Central memory CD4-positive, alpha-beta T cell (primary cell): ENCODE measurements at regions not wholly inside any gene's neighbourhood (a gene's known extent, or its start where the extent isn't known, plus 50 kb on each side); places are given as distances from the start of the nearest gene placed in this dataset.
A peak's percentile ranks its signal among the peaks of the same experiment; 100 is the strongest.
"Not testable (repeated sequence)": the region's sequence is repeated elsewhere in the genome, so short reads cannot be mapped to it uniquely, and the experiment has no call there.

Experiments
- DNase-seq: peaks from one replicate; pipeline ENCODE4 v3.0.0; 2022

DNA sequence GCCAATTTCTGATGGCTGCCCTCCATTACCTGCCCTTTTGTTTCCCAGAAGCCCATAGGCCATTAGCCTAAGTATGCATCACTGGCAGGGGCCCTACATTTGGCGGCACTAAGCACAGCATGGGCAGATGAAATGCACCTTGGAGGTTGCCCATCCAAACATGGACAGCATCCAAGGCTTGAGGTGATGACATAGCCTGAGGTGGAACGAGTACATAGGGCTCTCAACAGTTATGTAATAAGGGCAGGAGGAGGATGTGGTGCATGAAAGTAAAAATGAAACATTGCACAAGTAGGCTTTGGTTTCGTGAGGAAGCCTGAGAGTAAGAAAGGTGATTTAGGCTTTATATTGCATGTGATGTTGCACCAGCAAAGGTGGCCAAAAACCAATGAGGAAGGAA is 148.1 kb downstream of the FAM76B start:
- DNase-seq = peak; percentile 50

DNA sequence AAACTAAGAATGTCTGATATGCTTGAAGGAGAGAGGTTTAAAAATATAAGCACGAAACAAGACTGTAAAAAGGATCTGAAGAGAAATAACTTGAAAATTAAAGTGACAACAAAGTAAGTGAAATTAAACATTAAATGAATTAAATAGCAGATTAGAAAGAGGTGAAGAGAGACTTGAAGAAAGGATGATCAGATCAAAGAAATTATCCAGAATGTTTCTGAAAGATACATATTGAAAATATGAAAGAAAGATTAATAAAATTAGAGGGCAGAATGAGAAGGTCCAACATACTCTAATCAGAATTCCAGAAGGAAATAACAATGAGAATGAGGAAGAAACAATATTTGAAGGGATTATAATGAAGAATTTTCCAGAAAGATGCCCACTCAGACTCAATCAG is 151.1 kb downstream of the FAM76B start:
- no peak for DNase-seq

DNA sequence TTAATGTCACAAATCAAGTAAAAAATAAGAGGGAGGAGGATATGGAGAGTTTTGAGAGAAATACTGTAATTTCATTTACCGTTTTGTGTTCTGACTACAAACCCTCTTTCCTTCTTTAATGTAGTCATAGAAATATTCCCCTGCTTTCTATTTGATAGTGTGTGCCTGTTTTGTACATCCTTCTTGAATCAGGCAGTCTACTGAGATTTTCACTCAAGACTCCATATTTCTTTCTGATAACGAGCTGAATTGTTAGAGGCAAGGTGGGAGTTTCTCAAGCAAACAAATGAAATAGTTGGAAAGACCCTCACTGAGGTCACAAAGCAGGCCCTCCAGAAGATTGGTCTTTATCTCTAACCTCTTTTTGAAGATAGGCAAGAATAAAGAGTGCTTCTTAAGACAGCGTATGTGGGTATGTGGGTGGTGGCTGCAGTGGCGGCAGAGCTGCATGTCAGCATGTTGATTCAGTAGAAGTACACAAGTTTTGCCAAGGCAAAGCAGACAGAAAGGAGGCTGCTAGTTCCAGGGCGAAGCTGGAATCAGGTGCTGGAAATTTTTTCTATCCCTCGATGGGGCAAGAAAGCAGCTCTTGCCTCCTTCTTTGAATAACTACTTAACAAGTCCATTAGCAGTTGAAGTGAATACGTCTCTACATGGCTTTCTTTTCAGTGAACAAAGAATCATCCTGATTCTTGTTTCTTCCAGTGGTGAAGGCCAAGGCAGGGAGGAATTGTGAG is 164.2 kb downstream of the FAM76B start:
- no peak for DNase-seq

DNA sequence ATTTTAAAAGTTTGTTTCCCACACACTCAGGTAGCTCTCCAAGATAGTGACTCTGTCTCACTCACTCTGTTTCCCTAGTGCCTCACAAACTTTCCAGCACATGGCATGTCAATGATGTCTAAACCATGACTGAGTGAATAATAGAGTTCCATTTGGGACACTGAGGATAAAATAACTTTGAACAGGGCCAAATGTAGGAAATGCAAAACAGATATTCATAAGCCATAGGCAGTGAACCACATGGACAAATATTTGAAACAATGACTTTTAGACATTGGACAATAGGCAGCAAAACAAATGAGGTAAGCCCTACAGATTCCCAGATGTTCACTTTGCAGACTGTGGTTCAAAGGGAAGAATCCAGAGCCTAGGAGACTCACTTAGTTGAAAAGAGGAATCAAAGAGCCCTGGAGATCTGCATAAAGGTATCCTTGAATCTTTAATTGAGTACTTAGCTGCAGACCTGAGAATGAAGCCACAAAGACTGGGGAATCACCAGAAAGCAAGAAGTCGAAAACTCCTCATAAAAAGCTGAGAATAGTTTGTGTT is 173.3 kb downstream of the FAM76B start:
- DNase-seq = no peak

DNA sequence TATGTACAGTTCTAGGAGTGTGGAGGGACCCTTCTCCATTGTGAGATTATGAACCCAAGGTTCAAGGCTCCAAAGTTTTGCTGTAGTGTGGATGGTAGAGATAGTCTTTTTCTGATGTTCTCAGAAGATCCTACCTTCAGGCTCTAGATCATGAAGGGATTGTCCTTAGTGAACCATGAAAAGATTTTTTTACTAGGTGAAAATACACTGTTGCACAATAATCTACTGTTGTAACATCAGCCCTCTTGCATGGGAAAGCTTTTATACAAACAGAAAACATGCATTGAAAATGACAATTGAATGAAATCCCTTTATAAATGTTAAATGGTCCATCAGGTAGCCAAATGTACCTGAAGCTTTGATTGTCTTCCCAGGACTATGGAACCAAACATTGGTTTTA is 177.8 kb downstream of the FAM76B start:
- DNase-seq = no peak

DNA sequence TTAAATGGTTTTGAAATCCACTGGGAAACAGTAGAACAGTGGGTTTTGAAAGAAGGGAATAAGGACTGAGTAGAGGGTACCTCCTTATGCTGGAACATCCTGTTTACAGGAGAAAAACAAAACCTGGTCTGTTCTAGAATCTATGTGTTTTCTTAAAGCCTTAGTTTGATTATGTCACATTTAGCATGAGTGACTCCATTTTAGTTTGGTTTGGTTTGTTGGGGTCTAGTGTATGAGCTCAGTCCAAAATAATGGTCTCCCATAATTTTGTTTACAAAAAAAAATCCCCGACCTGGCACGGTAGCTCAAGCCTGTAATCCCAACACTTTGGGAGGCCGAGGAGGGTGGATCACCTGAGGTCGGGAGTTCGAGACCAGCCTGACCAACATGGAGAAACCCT is 179.4 kb downstream of the FAM76B start:
- DNase-seq = not testable (repeated sequence)

DNA sequence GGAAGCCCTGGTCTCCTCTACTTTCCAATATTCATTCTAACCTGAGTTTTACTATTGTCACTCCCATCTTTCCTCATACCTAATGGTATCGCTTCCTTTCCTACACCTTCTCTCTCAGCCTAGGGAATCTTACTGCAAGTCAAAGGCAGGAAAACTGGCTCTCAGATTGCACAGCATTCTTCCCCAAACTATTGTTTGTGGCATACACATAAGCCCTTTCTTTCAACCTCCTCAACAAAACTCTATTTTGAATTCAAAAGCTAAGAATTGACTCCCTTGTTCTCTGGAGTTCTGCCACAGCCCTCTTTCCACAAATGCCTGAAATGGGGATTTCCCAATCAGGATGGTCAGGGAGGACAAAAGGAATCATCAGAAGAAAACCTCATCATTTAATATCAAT is 181.5 kb downstream of the FAM76B start:
- DNase-seq = no peak

DNA sequence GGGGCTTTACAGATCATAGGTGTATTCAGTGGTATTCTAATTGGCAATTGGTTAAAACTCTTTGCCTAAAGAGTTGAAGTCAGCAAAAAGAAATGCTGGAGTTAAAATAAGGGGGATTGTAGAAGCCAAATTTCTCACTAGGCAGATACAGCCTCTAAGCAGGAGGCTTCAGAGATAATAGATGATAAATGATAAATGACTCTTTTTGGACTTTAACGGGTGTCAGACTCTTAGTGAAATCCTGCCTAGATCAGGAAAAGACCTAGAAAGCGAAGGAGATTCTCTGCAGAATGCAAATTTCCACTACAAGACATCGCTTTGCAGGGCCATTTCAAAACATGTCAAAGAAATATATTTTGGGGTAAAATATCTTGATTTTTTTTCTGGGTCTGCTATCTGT is 182.8 kb downstream of the FAM76B start:
- DNase-seq = no peak

DNA sequence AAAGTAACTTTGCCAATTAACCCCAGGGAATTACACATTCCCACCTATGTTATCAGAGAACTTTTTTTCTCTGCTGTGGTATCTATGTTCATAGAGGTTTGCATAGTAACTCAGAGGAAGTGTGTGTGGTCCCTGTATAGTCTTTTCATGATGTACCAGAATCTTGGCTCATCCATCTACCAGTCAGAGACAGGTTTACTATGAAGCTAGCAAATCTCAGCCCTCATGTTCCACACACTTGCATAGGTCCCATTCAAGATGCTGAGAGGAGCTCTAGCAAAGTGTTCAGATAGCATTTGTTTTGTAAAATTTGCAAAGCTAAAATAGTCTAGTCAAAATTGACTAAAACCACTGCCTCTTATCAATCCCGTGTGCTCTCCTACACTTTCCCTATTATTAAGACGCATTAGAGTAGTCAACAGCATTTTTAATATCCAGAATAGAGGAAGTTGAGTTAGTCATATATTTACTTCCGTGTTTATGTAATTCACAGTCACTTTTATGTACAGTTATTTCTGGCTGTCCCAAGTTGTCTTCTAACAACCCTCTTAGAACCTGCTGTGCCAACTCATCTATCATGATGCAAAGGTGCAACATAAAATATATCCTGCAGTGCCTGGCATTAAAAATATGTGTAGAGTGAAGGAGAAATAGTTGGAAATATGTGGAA is 184.2 kb downstream of the FAM76B start:
- no peak for DNase-seq

DNA sequence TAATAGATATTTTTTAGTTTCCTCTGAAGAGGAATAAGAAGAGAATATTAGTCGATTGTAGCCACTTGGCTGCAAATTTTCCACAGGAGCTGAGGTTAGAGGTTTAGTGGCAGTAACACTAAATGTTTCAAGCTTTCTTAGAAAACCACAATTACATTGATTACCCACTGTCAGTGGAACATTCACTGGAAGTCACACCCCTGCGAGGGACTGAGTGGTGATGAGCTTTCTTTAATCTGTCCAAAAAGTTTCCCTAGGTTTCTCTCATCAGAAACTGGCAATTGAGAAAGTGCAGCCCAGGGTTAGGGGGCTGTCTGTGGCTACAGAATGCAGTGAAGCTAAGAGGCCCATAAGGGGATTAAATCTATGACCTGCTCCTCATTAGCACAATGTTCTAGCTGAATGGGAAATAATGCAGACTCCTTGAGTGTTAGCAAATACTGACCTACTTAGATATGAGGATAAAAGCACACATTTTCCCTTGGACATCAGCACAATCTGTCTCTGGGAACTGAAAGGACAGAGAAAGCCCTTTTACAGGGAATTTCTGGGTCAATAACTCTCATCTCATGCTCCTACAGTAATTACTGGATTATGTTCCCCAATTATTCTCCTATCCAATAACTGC is 189.5 kb downstream of the FAM76B start:
- no peak for DNase-seq

DNA sequence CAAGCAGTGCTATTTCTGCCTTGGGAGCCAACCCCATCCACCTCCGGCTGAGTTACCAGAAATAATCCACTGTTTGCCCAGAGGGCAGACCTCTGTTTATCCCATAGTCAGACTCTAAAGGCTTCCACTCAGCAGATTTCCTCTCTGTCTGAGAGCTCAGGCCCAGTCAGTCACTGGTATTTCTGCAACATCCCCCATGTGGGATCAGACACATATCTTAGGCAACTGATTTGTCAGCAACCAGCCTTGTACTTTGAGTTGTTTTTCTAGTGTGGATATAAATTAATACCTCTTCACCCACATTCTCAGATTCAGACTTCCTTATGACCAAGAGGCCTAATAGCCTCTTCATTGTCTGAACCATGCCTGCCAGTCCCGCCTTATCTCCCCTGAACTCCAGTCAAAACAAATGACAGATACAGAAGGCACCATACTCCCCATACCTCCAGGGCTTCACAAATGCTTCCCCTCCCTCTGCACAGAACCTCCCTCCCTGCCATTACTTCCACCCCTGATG is 193.6 kb downstream of the FAM76B start:
- DNase-seq = no peak

DNA sequence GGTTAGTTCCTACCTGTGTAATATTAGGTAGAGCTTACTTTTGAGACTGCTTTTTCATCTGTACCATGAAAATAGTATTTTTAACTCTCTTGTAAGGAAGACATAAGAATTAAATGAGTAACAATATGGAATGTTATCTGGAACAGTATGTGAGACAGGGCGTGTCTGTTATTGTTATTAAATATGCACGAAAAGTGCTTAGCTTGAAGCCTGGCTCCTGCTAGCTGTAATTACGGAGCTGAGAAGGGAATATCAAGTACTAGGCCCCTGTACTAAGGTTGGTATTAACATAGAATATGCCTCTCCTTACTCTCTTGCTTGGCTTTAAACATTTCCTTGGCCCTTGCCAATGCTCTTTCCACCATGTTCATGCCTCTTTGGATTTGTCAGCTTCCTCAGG is 194.0 kb downstream of the FAM76B start:
- no peak for DNase-seq

DNA sequence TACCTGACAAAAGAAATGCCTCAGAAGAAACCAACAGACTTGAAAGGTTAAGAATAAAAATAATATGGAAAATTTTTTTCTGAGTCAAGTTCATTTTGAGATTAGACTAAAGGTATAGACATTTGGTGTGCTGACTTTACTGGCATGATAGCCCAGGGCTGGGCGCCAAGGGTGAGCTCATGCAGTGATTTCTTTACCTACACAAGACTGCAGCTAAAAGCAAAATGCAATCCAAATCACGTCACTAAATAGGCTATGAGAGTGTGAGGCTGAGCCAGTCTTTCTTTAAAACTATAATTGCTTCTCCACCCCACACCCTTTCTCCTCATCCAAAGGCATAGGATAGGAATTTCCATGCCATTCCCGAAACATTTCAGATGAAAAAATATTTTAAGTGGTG is 196.5 kb downstream of the FAM76B start:
- DNase-seq = no peak

DNA sequence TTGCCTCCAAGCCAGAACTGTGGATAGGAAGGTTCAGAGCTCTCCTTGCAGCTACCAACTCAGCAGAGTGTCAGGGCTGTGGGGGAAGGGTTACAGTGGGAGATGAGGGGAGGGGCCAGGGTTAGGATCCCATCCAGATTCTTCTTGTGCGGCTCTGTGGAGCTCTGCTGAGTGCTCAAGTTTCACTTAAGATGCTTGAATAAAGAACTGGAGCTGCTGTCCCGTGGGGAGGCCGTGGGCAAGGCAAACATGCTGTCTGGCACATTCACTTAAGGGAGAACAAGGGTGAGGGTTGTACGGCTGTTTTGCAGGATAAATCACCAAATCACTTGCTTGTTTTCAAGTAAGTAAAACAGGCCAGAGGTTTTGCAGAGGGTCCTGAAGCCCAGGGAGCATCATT is 197.1 kb downstream of the FAM76B start:
- DNase-seq = no peak

DNA sequence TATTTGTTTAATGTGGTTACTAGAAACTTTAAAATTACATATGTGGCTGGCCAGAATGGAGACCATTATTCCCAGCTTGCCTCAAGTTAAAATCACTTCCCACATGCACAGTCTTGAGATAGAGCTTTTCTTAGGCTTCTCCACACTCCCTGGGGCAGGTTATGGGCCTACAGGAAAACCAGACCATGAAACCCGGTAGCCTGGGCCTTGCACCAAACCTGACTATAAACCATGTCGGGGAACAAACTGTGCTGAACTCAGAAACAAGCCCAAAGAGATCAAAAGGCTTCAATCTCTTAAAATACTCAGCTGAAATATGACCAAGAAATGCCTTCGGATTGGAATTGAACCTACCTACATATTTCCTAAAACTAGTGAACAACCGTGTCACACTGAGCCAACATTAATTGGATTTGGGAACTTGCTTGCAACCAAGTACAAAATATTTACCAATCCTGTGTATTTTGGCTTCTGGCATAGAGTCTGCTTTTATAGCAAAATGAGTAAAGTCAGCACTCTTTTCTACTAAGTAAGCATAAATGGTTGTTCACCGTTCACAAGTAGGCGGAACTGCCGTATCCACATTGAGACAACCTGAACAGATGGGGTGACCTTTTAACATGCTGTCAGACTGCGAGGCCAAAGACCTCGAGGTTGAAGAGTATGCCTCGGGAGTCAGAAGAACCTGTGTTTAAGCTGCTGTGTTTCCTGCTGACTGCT is 199.5 kb downstream of the FAM76B start:
- DNase-seq = no peak

DNA sequence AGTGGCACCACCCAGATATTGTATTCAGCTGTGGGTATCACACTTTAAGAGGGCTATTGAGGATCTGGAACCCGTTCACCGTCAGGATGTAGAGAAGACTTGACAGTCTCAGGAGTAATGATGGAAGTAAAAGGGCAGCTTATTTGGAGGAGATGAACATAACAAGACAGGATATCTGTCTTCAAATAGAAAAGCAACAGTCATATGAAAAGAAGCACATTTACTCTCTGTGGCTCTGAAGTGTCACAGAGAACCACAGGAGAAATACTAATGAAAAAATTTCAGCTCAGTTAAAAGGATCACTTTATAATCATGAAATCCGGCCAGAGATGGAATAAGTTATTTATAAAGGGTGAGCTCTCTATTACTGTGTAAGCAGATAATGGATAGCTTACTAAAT is 200.8 kb downstream of the FAM76B start:
- no peak for DNase-seq

DNA sequence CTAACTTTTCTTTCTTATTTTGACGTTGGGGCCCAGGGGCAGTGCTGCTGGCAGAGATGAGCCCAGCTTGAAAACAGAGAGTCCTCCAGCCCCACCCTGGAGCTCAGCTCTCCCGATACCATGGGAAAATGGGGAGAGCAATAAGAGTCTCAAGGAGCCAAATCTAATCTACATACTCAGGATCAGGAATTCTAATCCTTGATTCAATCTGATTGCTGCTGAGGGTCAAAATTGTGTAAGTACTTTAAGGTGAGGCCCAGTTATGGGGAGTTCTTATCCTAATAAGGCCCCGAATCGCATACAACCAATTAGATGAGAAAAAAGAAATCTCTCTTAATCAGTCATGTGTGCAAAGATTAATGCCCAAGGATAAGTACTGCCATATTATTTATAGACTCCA is 202.9 kb downstream of the FAM76B start:
- DNase-seq = no peak

DNA sequence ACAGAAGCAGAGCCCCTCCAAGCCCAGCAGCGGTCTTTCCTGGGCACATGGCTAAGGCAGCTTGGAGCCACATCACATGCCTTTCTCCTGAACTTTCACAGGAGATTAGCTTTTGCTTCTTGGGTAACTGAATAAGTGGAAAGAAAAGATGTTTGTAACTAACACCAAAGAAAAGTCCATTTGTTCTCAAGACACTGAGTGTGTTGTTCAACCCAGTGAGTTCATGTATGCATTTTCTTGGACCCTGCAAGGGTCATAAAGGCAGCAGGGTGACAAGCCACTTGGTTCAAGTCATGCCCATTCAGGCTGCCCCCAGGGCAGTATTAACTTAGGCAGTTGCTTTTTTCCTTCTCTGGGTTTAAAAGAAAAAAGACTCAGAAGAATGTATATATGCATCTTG is 203.4 kb downstream of the FAM76B start:
- no peak for DNase-seq

DNA sequence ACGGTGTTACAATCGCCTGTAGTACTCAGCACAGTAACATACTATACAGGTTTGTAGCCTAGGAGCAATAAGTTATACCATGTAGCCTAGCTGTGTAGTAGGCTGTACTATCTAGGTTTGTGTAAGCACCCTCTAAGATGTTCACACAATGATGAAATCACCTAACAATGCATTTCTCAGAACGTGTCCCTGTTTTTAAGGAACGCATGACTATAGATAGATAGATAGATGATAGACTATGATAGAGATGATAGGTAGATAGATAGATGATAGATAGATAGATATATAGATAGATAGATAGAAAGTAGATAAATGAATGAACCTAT is 203.9 kb downstream of the FAM76B start:
- DNase-seq = no peak

DNA sequence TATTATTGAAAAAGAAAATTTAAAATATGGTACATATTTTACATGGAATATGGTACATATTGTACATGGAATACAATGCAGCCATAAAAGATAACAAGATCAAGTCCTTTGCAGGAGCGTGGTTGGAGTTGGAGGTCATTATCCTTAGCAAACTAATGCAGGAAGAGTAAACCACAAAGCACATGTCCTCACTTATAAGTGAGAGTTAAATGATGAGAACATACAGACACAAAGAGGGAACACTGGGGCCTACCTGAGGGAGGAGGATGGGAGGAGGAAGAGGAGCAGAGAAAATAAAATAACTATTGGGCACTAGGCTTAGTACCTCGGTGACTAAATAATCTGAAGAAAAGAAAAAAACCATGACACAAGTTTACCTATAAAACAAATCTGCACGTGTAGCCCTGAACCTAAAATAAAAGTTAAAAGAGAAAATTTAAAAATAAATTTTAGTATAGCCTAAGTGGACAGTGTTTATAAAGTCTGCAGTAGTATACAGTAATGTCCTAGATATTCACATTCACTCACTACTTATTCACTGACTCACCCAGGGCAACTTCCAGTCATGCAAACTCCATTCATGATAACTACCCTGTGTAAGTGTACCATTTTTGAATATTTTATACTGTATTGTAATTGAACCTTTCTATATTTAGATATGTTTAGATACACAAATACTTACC is 204.4 kb downstream of the FAM76B start:
- no peak for DNase-seq

DNA sequence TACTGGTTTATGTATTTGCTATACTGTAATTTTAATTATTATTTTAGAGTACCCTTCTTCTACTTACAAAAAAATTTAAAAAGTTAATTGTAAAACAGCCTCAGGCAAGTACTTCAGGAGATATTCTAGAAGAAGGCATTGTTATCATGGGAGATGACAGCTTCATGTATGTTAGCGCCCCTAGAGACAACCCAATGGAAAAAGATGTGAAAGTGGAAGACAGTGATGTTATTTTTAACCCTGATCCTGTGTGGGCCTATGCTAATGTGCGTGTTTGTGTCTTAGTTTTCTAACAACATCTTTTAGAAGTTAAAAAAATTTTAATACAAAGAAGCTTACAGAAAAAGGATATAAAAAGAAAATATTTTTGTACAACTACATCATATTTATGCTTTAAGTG is 205.0 kb downstream of the FAM76B start:
- no peak for DNase-seq

DNA sequence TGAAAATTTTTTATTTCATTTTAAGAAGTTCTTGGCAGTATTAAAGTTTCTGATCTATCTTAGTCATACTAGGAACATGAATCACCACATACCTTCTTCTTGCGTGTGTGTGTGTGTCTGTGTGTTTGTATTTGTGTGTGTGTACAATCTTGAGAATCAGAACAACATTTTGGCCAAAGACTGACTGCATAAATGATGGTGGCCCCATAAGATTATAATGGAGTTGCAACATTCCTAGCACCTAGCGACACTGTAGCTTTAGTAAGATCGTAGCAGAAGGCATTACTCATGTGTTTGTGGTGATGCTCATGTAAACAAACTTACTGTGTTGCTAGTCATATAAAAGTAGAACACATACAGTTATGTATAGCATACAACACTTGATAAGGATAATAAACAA is 205.4 kb downstream of the FAM76B start:
- DNase-seq = no peak
